ENCODE measurements at regions not wholly inside any gene's neighbourhood (a gene's known extent, or its start where the extent isn't known, plus 50 kb on each side); places are given as distances from the start of the nearest gene placed in this dataset.

- no peak overlapping the region for H3K4me3 ChIP-seq (ENCODE audit: low read length)
- TF ChIP-seq CTCF (IDR thresholded peaks at IDR 0.05; ENCODE audit: insufficient read depth, low read depth, low read length, missing control alignments) = peak; percentile 70
- DNase-seq (ENCODE audit: low read depth) = peak; percentile 70
Measured at GRCh38 chr7:41002741-41003610, 699.9 kb downstream of the INHBA start.

- no peak for DNase-seq (ENCODE audit: low read depth)
- no peak for TF ChIP-seq CTCF (IDR thresholded peaks at IDR 0.05; ENCODE audit: insufficient read depth, low read depth, low read length, missing control alignments)
- no peak overlapping the region for H3K4me3 ChIP-seq (ENCODE audit: low read length)
Measured at GRCh38 chr7:41000042-41000441, 702.8 kb downstream of the INHBA start.

GRCh38 chr7:40996233-40996677 is 706.6 kb downstream of the INHBA start:
- TF ChIP-seq CTCF (IDR thresholded peaks at IDR 0.05; ENCODE audit: insufficient read depth, low read depth, low read length, missing control alignments) = no peak
- DNase-seq (ENCODE audit: low read depth) = no peak
- H3K4me3 ChIP-seq (ENCODE audit: low read length) = no peak overlapping the region

GRCh38 chr7:40990841-40991240 is 712.0 kb downstream of the INHBA start:
- TF ChIP-seq CTCF (IDR thresholded peaks at IDR 0.05; ENCODE audit: insufficient read depth, low read depth, low read length, missing control alignments) = no peak
- no peak for DNase-seq (ENCODE audit: low read depth)
- no peak overlapping the region for H3K4me3 ChIP-seq (ENCODE audit: low read length)

GRCh38 chr7:40987571-40987970 is 715.3 kb downstream of the INHBA start:
- no peak overlapping the region for H3K4me3 ChIP-seq (ENCODE audit: low read length)
- no peak for TF ChIP-seq CTCF (IDR thresholded peaks at IDR 0.05; ENCODE audit: insufficient read depth, low read depth, low read length, missing control alignments)
- no peak for DNase-seq (ENCODE audit: low read depth)

- peak; percentile 57 for DNase-seq (ENCODE audit: low read depth)
- H3K4me3 ChIP-seq (ENCODE audit: low read length) = no peak overlapping the region
- TF ChIP-seq CTCF (IDR thresholded peaks at IDR 0.05; ENCODE audit: insufficient read depth, low read depth, low read length, missing control alignments) = no peak
Measured at GRCh38 chr7:40986351-40986873, 716.5 kb downstream of the INHBA start.
